DOHH2 (cell line): ENCODE measurements at regions not wholly inside any gene's neighbourhood (a gene's known extent, or its start where the extent isn't known, plus 50 kb on each side); places are given as distances from the start of the nearest gene placed in this dataset.

Source experiments
- H3F3A ChIP-seq: fragments of 200-600 bp; sonication (generic), shearing (Covaris generic); 2 replicates; pipeline ENCODE4 v1.6.0; 2016; ENCODE audit warnings: antibody characterized with exemption, mild to moderate bottlenecking; ENCODE audit not compliant: control insufficient read depth, insufficient read depth
- H3K27ac ChIP-seq: fragments of 200-600 bp; sonication (generic); 2 replicates; pipeline ENCODE4 v1.5.1; 2014; ENCODE audit warnings: low read depth, mild to moderate bottlenecking, low read length, moderate library complexity
- H3K27me3 ChIP-seq: fragments of 200-600 bp; sonication (generic); 2 replicates; pipeline ENCODE4 v1.6.1; 2014; ENCODE audit warnings: mild to moderate bottlenecking, low read length, mixed read lengths; ENCODE audit not compliant: control insufficient read depth
- H3K36me3 ChIP-seq: fragments of 200-600 bp; sonication (generic); 2 replicates; pipeline ENCODE4 v1.6.1; 2014; ENCODE audit warnings: mild to moderate bottlenecking, low read length, moderate library complexity, mixed read lengths; ENCODE audit not compliant: control insufficient read depth
- H3K4me1 ChIP-seq: fragments of 200-600 bp; sonication (generic); 2 replicates; pipeline ENCODE4 v1.6.1; 2014; ENCODE audit warnings: mild to moderate bottlenecking, low read length, mixed read lengths; ENCODE audit not compliant: control insufficient read depth
- H3K4me2 ChIP-seq: fragments of 200-600 bp; sonication (generic); 2 replicates; pipeline ENCODE4 v1.6.0; 2014; ENCODE audit warnings: mild to moderate bottlenecking, low read length, moderate library complexity
- H3K4me3 ChIP-seq: fragments of 200-600 bp; sonication (generic); 2 replicates; pipeline ENCODE4 v1.5.1; 2014; ENCODE audit warnings: mild to moderate bottlenecking, low read length, mixed read lengths
- H3K79me2 ChIP-seq: fragments of 200-600 bp; sonication (generic); 2 replicates; pipeline ENCODE4 v1.6.1; 2014; ENCODE audit warnings: mild to moderate bottlenecking, low read length, mixed read lengths; ENCODE audit not compliant: control insufficient read depth
- H3K9me2 ChIP-seq: fragments of 200-600 bp; sonication (generic); replicated peaks from 2 replicates; pipeline ENCODE4 v1.6.1; 2014; ENCODE audit warnings: mild to moderate bottlenecking, low read length, mixed read lengths; ENCODE audit not compliant: control insufficient read depth
- H3K9me3 ChIP-seq: fragments of 200-600 bp; sonication (generic); 2 replicates; pipeline ENCODE4 v1.6.1; 2014; ENCODE audit warnings: antibody characterized with exemption, low read length, mixed read lengths; ENCODE audit not compliant: control insufficient read depth, insufficient read depth
- H4K20me1 ChIP-seq: fragments of 200-600 bp; sonication (generic); 2 replicates; pipeline ENCODE4 v1.6.0; 2014; ENCODE audit warnings: low read depth, mild to moderate bottlenecking, antibody characterized with exemption, low read length, moderate library complexity; ENCODE audit not compliant: control insufficient read depth, insufficient read depth
- EZH2phosphoT487 ChIP-seq: fragments of 200-600 bp; sonication (generic); IDR thresholded peaks from 2 replicates; pipeline ENCODE4 v1.6.1; 2017; ENCODE audit warnings: borderline replicate concordance, mild to moderate bottlenecking, antibody characterized with exemption, low read length, moderate library complexity, mixed read lengths
- TF ChIP-seq, protein P1 (sequence below): fragments of 200-600 bp; sonication (generic); IDR thresholded peaks from one replicate; pipeline ENCODE4 v1.5.1; 2014; ENCODE audit warnings: antibody characterized with exemption, mild to moderate bottlenecking, low read depth, low read length; ENCODE audit not compliant: poor library complexity, severe bottlenecking

DNA sequence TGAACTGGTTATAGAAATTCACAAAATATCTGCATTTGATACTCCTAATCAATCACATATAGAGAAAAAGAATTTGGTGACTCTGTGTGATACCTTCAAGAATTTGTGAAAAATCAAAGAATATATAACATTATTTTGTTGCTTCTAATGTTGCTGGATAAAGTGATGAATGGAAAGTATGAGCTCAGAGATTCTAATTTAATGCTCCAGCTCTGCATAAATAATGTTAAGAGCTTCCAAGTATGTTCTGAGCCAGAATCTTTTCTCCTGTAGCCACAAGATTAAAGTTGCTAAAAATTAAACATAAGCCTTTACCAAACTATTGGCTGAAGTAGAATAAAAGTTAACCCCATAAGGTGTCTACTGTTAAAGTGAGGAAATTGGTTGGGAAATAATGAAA is 294.7 kb upstream of the CT83 start:
- H3K9me3 ChIP-seq, result no peaks in the 10 kb centered on the region
- H4K20me1 ChIP-seq, result no peaks in the 10 kb centered on the region
- TF ChIP-seq, protein P1, sequence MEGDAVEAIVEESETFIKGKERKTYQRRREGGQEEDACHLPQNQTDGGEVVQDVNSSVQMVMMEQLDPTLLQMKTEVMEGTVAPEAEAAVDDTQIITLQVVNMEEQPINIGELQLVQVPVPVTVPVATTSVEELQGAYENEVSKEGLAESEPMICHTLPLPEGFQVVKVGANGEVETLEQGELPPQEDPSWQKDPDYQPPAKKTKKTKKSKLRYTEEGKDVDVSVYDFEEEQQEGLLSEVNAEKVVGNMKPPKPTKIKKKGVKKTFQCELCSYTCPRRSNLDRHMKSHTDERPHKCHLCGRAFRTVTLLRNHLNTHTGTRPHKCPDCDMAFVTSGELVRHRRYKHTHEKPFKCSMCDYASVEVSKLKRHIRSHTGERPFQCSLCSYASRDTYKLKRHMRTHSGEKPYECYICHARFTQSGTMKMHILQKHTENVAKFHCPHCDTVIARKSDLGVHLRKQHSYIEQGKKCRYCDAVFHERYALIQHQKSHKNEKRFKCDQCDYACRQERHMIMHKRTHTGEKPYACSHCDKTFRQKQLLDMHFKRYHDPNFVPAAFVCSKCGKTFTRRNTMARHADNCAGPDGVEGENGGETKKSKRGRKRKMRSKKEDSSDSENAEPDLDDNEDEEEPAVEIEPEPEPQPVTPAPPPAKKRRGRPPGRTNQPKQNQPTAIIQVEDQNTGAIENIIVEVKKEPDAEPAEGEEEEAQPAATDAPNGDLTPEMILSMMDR, result no peak
- TF ChIP-seq EZH2phosphoT487, result no peak
- H3K4me1 ChIP-seq, result no peaks in the 10 kb centered on the region
- H3K27ac ChIP-seq, result no peak overlapping the region
- H3K4me2 ChIP-seq, result no peak overlapping the region
- no peaks in the 10 kb centered on the region for H3K27me3 ChIP-seq
- H3F3A ChIP-seq, result no peaks in the 10 kb centered on the region
- no peaks in the 10 kb centered on the region for H3K9me2 ChIP-seq
- H3K4me3 ChIP-seq, result no peak overlapping the region
- no peaks in the 10 kb centered on the region for H3K36me3 ChIP-seq
- H3K79me2 ChIP-seq, result no peaks in the 10 kb centered on the region

DNA sequence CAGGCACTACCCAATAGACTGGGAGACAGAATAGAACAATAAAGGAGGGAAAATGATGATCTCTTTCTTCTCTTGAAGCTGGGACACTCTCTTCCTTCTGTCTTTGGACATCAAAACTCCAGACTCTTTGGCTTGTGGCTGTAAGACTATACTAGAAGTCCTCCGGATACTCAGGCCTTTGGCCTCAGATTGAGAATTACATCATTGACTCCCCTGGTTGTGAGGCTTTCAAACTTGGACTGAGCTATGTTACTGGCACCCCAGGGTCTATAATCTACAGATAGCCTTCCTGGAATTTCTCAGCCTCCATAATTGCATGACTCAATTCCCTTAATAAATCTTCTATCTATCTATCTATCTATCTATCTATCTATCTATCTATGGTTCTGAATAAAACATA is 294.2 kb upstream of the CT83 start:
- H4K20me1 ChIP-seq, result no peaks in the 10 kb centered on the region
- no peaks in the 10 kb centered on the region for H3F3A ChIP-seq
- H3K4me1 ChIP-seq, result no peaks in the 10 kb centered on the region
- H3K27me3 ChIP-seq, result no peaks in the 10 kb centered on the region
- no peaks in the 10 kb centered on the region for H3K9me2 ChIP-seq
- no peak overlapping the region for H3K27ac ChIP-seq
- no peak overlapping the region for H3K4me3 ChIP-seq
- no peak overlapping the region for H3K4me2 ChIP-seq
- no peaks in the 10 kb centered on the region for H3K79me2 ChIP-seq
- no peaks in the 10 kb centered on the region for H3K9me3 ChIP-seq
- H3K36me3 ChIP-seq, result no peaks in the 10 kb centered on the region
- TF ChIP-seq, protein P1, result no peak
- TF ChIP-seq EZH2phosphoT487, result no peak

DNA sequence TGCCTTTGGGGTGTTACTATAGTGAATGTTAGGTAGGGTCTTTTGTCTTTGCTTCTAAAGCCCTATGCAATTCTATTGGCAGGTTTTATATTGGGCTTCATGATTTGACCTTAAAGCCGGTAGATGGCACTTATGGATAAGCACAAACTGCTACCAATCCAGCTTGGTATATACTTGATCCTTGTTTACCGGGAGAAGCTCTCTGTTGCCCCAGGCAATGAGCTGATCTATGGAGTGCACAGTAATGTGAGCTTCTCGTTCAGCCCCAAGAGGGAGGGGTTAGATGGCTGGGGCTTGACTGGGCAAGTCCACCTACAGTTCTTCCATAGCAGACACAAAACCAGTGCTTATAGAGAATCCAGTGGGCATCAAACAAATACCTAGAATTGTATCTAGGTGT is 287.2 kb upstream of the CT83 start:
- Histone ChIP-seq H3K27me3 (no peaks in the 10 kb centered on the region), H3K9me3 (no peaks in the 10 kb centered on the region), H3F3A (no peaks in the 10 kb centered on the region), H3K4me3 (no peak overlapping the region), H3K4me2 (no peak overlapping the region), H3K27ac (no peak overlapping the region), H3K79me2 (no peaks in the 10 kb centered on the region), H3K4me1 (no peaks in the 10 kb centered on the region), H3K9me2 (no peaks in the 10 kb centered on the region), H3K36me3 (no peaks in the 10 kb centered on the region), H4K20me1 (no peaks in the 10 kb centered on the region)
- TF ChIP-seq EZH2phosphoT487, result no peak
- TF ChIP-seq, protein P1, result no peak

DNA sequence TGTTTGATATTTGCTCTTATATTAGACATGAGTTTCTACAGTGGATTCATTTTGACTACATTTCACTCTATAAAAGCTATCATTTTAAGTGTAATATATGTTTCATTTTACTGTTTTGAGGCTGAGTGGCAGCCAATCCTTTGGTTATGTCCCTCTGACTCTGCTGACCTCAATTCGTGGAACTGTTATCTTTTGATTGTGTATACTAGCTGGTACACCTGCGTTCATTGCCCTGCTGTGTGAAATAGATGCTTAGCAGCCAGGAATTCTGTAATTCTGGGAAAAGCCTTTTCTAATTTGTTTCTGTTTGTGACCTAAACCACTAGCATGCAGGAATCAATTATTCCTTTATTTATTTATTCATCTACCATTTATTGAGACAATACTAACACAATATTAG is 269.4 kb upstream of the CT83 start:
- Histone ChIP-seq H3K27ac (no peak overlapping the region), H4K20me1 (no peaks in the 10 kb centered on the region), H3K4me3 (no peak overlapping the region), H3K4me1 (no peaks in the 10 kb centered on the region), H3K9me3 (no peaks in the 10 kb centered on the region), H3F3A (no peaks in the 10 kb centered on the region), H3K79me2 (no peaks in the 10 kb centered on the region), H3K4me2 (no peak overlapping the region), H3K9me2 (no peaks in the 10 kb centered on the region), H3K36me3 (no peaks in the 10 kb centered on the region), H3K27me3 (no peaks in the 10 kb centered on the region)
- no peak for TF ChIP-seq EZH2phosphoT487
- TF ChIP-seq, protein P1, result no peak
